Cardiac fibroblast (primary cell): ENCODE measurements at regions not wholly inside any gene's neighbourhood (a gene's known extent, or its start where the extent isn't known, plus 50 kb on each side); places are given as distances from the start of the nearest gene placed in this dataset.
"Not testable (repeated sequence)": the region's sequence is repeated elsewhere in the genome, so short reads cannot be mapped to it uniquely, and the experiment has no call there.

ENCODE experiments used
- DNase-seq, 2 donors: peaks; one replicate each; pipeline versions ENCODE4 v3.0.0 to v3.0.0-alpha.2; 2010; ENCODE audit warnings: low read depth in 2 of 2
- H3K4me3 ChIP-seq, 2 donors: replicated peaks in 1 of 2; 1 replicate in 1 of 2; 2 replicates in 1 of 2; pipeline ENCODE4 v1.5.1; 2011; ENCODE audit warnings: low read depth in 2 of 2, low read length in 2 of 2, mild to moderate bottlenecking in 2 of 2, moderate library complexity in 1 of 2
- CTCF ChIP-seq: IDR thresholded peaks from one replicate; pipeline ENCODE4 v1.5.1; 2011; ENCODE audit warnings: low read depth, mild to moderate bottlenecking, low read length, inconsistent platforms

- H3K4me3 ChIP-seq: no peak overlapping the region
- no peak for TF ChIP-seq CTCF
- DNase-seq: no peak
Observed at GRCh38 chr7:84879570-84880325, 307.1 kb downstream of the SEMA3D start.

GRCh38 chr7:84877943-84878570 is 308.8 kb downstream of the SEMA3D start:
- no peak overlapping the region for H3K4me3 ChIP-seq
- DNase-seq: no peak
- no peak for TF ChIP-seq CTCF

GRCh38 chr7:84876061-84876821 is 310.6 kb downstream of the SEMA3D start:
- no peak for DNase-seq
- no peak overlapping the region for H3K4me3 ChIP-seq
- no peak for TF ChIP-seq CTCF

GRCh38 chr7:84865560-84865959 is 321.3 kb downstream of the SEMA3D start:
- TF ChIP-seq CTCF: no peak
- H3K4me3 ChIP-seq: no peak overlapping the region

GRCh38 chr7:84857336-84857735 is 329.5 kb downstream of the SEMA3D start:
- H3K4me3 ChIP-seq: no peak overlapping the region
- DNase-seq: no peak
- no peak for TF ChIP-seq CTCF

More at GRCh38 chr7:84865560-84865959, 321.3 kb downstream of the SEMA3D start:
- DNase-seq: no peak

GRCh38 chr7:84855758-84856157 is 331.1 kb downstream of the SEMA3D start:
- no peak for DNase-seq
- H3K4me3 ChIP-seq: no peak overlapping the region
- no peak for TF ChIP-seq CTCF

- not testable (repeated sequence) for H3K4me3 ChIP-seq, DNase-seq
Observed at GRCh38 chr7:84848974-84849372, 337.9 kb downstream of the SEMA3D start.
